ENCODE measurements at regions not wholly inside any gene's neighbourhood (a gene's known extent, or its start where the extent isn't known, plus 50 kb on each side); places are given as distances from the start of the nearest gene placed in this dataset.

DNA sequence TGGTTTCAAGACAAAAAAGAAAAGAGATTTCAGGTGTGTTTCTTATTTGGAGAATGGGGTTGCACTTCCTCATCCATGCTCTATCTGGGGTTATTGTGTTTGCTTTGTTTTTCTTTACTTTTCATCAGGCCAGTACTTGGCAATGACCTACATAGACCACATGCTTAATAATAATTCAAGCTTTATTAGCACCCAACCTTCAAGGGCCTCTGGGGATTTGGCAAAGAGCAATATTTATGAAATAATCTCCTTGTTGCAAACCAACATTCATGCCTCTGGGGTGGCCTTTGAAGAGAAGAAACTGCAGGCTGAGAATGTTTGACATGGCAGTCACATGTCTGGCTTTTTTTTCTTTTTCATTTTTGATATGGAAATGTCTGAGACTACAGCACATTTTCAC lies 68.2 kb upstream of the SNRK start:
- no peak for TF ChIP-seq ZFP30 (CRISPR knock-in tag; IDR thresholded peaks at IDR 0.05)
- TF ChIP-seq RARB (CRISPR knock-in tag; IDR thresholded peaks at IDR 0.05): no peak
- no peak for TF ChIP-seq TCF4 (CRISPR knock-in tag; IDR thresholded peaks at IDR 0.05; ENCODE audit: borderline replicate concordance)
- TF ChIP-seq, protein P1, sequence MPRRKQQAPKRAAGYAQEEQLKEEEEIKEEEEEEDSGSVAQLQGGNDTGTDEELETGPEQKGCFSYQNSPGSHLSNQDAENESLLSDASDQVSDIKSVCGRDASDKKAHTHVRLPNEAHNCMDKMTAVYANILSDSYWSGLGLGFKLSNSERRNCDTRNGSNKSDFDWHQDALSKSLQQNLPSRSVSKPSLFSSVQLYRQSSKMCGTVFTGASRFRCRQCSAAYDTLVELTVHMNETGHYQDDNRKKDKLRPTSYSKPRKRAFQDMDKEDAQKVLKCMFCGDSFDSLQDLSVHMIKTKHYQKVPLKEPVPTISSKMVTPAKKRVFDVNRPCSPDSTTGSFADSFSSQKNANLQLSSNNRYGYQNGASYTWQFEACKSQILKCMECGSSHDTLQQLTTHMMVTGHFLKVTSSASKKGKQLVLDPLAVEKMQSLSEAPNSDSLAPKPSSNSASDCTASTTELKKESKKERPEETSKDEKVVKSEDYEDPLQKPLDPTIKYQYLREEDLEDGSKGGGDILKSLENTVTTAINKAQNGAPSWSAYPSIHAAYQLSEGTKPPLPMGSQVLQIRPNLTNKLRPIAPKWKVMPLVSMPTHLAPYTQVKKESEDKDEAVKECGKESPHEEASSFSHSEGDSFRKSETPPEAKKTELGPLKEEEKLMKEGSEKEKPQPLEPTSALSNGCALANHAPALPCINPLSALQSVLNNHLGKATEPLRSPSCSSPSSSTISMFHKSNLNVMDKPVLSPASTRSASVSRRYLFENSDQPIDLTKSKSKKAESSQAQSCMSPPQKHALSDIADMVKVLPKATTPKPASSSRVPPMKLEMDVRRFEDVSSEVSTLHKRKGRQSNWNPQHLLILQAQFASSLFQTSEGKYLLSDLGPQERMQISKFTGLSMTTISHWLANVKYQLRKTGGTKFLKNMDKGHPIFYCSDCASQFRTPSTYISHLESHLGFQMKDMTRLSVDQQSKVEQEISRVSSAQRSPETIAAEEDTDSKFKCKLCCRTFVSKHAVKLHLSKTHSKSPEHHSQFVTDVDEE (CRISPR knock-in tag; IDR thresholded peaks at IDR 0.05): no peak
- no peak for TF ChIP-seq TOX (CRISPR knock-in tag; IDR thresholded peaks at IDR 0.05; ENCODE audit: borderline replicate concordance)
- TF ChIP-seq ARNTL (CRISPR knock-in tag; IDR thresholded peaks at IDR 0.05; ENCODE audit: borderline replicate concordance, low read depth): no peak
- TF ChIP-seq, protein P2, sequence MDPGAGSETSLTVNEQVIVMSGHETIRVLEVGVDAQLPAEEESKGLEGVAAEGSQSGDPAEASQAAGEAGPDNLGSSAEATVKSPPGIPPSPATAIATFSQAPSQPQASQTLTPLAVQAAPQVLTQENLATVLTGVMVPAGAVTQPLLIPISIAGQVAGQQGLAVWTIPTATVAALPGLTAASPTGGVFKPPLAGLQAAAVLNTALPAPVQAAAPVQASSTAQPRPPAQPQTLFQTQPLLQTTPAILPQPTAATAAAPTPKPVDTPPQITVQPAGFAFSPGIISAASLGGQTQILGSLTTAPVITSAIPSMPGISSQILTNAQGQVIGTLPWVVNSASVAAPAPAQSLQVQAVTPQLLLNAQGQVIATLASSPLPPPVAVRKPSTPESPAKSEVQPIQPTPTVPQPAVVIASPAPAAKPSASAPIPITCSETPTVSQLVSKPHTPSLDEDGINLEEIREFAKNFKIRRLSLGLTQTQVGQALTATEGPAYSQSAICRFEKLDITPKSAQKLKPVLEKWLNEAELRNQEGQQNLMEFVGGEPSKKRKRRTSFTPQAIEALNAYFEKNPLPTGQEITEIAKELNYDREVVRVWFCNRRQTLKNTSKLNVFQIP (CRISPR knock-in tag; IDR thresholded peaks at IDR 0.05; ENCODE audit: borderline replicate concordance, low read depth): no peak
- no peak for TF ChIP-seq BACH2 (CRISPR knock-in tag; IDR thresholded peaks at IDR 0.05; ENCODE audit: borderline replicate concordance)
- no peak for TF ChIP-seq ZFP3 (CRISPR knock-in tag; IDR thresholded peaks at IDR 0.05)
- TF ChIP-seq ZNF8 (CRISPR knock-in tag; IDR thresholded peaks at IDR 0.05): no peak
- no peak for TF ChIP-seq ISL1 (CRISPR knock-in tag; IDR thresholded peaks at IDR 0.05)
- ATAC-seq: no peak

- TF ChIP-seq ZFP30 (CRISPR knock-in tag; IDR thresholded peaks at IDR 0.05): no peak
- TF ChIP-seq CSDC2 (CRISPR knock-in tag; IDR thresholded peaks at IDR 0.05): no peak
- no peak for TF ChIP-seq TOX (CRISPR knock-in tag; IDR thresholded peaks at IDR 0.05; ENCODE audit: borderline replicate concordance)
- no peak for TF ChIP-seq OSR1 (CRISPR knock-in tag; IDR thresholded peaks at IDR 0.05)
- no peak for TF ChIP-seq GLIS3 (CRISPR knock-in tag; IDR thresholded peaks at IDR 0.05)
- TF ChIP-seq ZC3H10 (CRISPR knock-in tag; IDR thresholded peaks at IDR 0.05): no peak
- TF ChIP-seq, protein P3, sequence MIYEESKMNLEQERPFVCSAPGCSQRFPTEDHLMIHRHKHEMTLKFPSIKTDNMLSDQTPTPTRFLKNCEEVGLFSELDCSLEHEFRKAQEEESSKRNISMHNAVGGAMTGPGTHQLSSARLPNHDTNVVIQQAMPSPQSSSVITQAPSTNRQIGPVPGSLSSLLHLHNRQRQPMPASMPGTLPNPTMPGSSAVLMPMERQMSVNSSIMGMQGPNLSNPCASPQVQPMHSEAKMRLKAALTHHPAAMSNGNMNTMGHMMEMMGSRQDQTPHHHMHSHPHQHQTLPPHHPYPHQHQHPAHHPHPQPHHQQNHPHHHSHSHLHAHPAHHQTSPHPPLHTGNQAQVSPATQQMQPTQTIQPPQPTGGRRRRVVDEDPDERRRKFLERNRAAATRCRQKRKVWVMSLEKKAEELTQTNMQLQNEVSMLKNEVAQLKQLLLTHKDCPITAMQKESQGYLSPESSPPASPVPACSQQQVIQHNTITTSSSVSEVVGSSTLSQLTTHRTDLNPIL (CRISPR knock-in tag; IDR thresholded peaks at IDR 0.05; ENCODE audit: low read depth): no peak
- TF ChIP-seq CSRNP3 (CRISPR knock-in tag; IDR thresholded peaks at IDR 0.05): no peak
- no peak for TF ChIP-seq ZNF70 (CRISPR knock-in tag; IDR thresholded peaks at IDR 0.05)
- TF ChIP-seq, protein P1 (CRISPR knock-in tag; IDR thresholded peaks at IDR 0.05): no peak
- no peak for TF ChIP-seq ISL1 (CRISPR knock-in tag; IDR thresholded peaks at IDR 0.05)
- TF ChIP-seq ZFP3 (CRISPR knock-in tag; IDR thresholded peaks at IDR 0.05): no peak
- TF ChIP-seq SNAI2 (CRISPR knock-in tag; IDR thresholded peaks at IDR 0.05): no peak
- no peak for TF ChIP-seq ZNF8 (CRISPR knock-in tag; IDR thresholded peaks at IDR 0.05)
- TF ChIP-seq ARNTL (CRISPR knock-in tag; IDR thresholded peaks at IDR 0.05; ENCODE audit: borderline replicate concordance, low read depth): no peak
- TF ChIP-seq BACH2 (CRISPR knock-in tag; IDR thresholded peaks at IDR 0.05; ENCODE audit: borderline replicate concordance): no peak
- TF ChIP-seq, protein P2 (CRISPR knock-in tag; IDR thresholded peaks at IDR 0.05; ENCODE audit: borderline replicate concordance, low read depth): no peak
- TF ChIP-seq ZNF565 (CRISPR knock-in tag; conservative IDR thresholded peaks at IDR 0.05; ENCODE audit: low read depth): no peak
- no peak for ATAC-seq
These were observed 68.7 kb upstream of the SNRK start for GRCh38 chr3:43217633-43218032.
